T-helper 2 cell treated with Interferon-gamma antibody and Interleukin-4, amounts not matched to agents 5 μg/mL and 100 μg/mL, for 36 hours (primary cell): ENCODE measurements at regions not wholly inside any gene's neighbourhood (a gene's known extent, or its start where the extent isn't known, plus 50 kb on each side); places are given as distances from the start of the nearest gene placed in this dataset.

Source experiments
- DNase-seq: peaks from one replicate; pipeline ENCODE4 v3.0.0; 2021; ENCODE audit warnings: low spot score
- H3K27ac Mint-ChIP-seq: one replicate; pipeline ENCODE4 v1.8.0; 2021; ENCODE audit warnings: mild to moderate bottlenecking, mixed read lengths
- H3K27me3 Mint-ChIP-seq: one replicate; pipeline ENCODE4 v1.8.0; 2021; ENCODE audit warnings: low read depth, mixed read lengths
- H3K36me3 Mint-ChIP-seq: one replicate; pipeline ENCODE4 v1.8.0; 2021; ENCODE audit warnings: low read depth, mixed read lengths
- H3K4me1 Mint-ChIP-seq: one replicate; pipeline ENCODE4 v1.8.0; 2021; ENCODE audit warnings: low read depth, mixed read lengths
- H3K4me3 Mint-ChIP-seq: one replicate; pipeline ENCODE4 v1.8.0; 2022; ENCODE audit warnings: mild to moderate bottlenecking, moderate library complexity, mixed read lengths
- H3K9me3 Mint-ChIP-seq: one replicate; pipeline ENCODE4 v1.8.0; 2021; ENCODE audit warnings: mixed read lengths

DNA sequence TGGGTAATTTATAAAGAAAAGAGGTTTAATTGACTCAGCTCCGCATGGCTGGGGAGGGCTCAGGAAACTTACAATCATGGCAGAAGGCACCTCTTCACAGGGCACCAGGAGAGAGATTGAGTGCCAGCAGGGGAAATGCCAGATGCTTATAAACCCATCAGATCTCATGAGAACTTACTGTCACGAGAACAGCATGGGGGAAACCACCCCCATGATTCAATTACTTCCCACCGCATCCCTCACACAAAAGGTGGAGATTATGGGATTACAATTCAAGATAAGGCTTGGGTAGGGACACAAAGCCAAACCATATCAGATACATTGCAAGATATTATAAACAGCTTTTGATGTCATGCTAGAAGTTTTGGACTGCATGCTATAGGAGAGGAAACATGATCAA lies 204.3 kb downstream of the VEGFC start:
- no peaks in the 10 kb centered on the region for H3K36me3 Mint-ChIP-seq
- H3K4me3 Mint-ChIP-seq = no peak overlapping the region
- H3K27me3 Mint-ChIP-seq = no peaks in the 10 kb centered on the region
- no peaks in the 10 kb centered on the region for H3K4me1 Mint-ChIP-seq
- H3K27ac Mint-ChIP-seq = no peak overlapping the region
- H3K9me3 Mint-ChIP-seq = no peaks in the 10 kb centered on the region
- no peak for DNase-seq

DNA sequence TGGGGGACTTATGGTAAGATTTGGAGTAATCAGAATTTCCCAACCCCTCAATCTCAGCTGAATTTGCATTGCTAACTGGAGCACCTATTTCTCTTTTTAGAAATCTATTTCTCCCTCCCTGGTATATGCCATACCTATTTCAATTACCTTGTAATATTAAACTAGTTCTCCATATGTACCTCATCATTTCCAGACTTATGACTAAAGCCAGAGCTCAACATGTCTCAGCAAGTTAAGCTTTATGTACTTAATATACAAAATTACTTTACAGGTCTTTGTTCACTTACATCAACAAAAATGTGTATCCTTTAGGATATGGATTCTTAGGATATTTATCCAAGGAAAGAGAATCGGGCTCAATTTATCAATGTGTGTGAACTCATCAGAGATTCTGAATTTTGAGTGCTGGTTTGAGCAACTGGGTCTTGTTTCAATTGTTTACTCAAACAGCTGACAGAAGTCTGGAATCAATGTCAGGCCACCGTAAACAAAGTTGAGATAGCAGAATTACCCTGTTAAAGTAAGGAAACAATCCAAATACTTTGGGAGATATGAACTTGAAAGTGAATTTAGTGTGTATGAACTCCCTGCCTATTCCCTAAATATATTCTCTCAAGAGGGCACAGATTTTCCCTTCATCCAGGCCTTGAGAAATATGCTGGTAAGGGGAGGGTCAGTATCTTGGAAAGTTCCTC lies 199.6 kb downstream of the VEGFC start:
- Mint-ChIP-seq H3K4me3 (no peak overlapping the region), H3K27ac (no peak overlapping the region)

DNA sequence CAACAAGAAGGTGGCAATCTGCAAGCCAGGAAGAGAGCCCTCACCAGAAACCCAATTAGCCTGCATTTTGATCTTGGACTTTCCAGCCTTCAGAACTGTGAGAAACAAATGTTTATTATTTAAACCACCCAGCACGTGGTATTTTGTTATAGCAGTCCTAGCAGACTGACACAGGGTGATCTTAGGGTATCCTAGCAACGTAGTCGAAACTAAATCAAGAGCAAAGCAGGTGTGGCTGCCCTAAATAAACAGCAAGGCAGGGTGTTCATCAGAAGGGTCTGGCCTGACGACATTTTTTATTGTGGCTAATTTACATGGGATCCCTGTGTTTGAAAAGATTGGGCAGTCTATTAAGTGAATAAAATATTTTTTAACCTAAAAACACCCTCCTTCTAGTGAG lies 198.8 kb downstream of the VEGFC start:
- no peak for DNase-seq
- no peaks in the 10 kb centered on the region for H3K36me3 Mint-ChIP-seq
- H3K4me1 Mint-ChIP-seq = no peaks in the 10 kb centered on the region
- no peak overlapping the region for H3K27ac Mint-ChIP-seq
- H3K27me3 Mint-ChIP-seq = no peaks in the 10 kb centered on the region
- H3K9me3 Mint-ChIP-seq = no peaks in the 10 kb centered on the region
- no peak overlapping the region for H3K4me3 Mint-ChIP-seq

More for the DNA sequence above, 199.6 kb downstream of the VEGFC start:
- H3K27me3 Mint-ChIP-seq = no peaks in the 10 kb centered on the region
- no peaks in the 10 kb centered on the region for H3K4me1 Mint-ChIP-seq
- H3K9me3 Mint-ChIP-seq = no peaks in the 10 kb centered on the region
- no peak for DNase-seq
- H3K36me3 Mint-ChIP-seq = no peaks in the 10 kb centered on the region

DNA sequence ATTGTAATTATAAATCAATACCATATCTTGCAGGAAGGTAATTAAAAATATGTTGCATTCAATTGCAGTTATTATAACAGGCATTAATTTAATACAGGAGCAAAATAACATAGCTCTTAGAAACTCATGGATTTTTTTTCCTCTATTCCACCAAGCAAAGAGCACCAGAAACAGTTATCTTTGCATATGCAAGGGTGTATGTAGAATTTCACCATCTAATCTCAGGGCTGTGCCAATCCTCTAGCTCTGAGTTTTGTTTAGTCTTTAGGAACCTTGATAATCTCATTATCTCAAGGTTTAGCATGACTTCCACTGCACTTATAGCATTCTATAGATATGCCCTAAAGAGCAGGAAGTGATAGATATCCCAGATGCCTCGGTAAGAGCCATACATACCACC lies 197.5 kb downstream of the VEGFC start:
- Mint-ChIP-seq H3K27me3 (no peaks in the 10 kb centered on the region), H3K4me1 (no peaks in the 10 kb centered on the region), H3K36me3 (no peaks in the 10 kb centered on the region), H3K27ac (no peak overlapping the region), H3K4me3 (no peak overlapping the region), H3K9me3 (no peaks in the 10 kb centered on the region)
- DNase-seq = no peak

DNA sequence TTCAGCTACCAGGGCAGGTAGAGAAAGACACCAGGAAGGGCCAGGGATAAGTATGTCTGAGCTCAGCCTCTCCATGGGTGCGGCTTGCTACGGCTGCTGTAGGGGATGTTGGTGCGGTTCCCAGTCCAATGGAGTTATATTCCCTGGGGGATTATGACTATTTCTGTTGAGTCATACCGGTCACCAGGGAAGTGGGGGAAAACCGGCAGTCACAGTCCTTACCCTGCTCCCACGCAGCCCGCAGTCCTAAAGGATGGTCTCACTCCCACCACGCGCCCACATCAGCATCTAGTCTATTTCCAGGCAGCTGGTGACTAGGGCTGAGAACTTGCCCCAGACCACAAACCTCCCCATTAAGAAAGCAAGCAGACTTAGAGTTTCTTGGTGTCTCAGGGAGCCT lies 191.6 kb downstream of the VEGFC start:
- no peak overlapping the region for H3K27ac Mint-ChIP-seq
- H3K4me3 Mint-ChIP-seq = no peak overlapping the region
- H3K27me3 Mint-ChIP-seq = no peaks in the 10 kb centered on the region
- no peak for DNase-seq
- no peaks in the 10 kb centered on the region for H3K36me3 Mint-ChIP-seq
- H3K9me3 Mint-ChIP-seq = no peaks in the 10 kb centered on the region
- H3K4me1 Mint-ChIP-seq = no peaks in the 10 kb centered on the region

DNA sequence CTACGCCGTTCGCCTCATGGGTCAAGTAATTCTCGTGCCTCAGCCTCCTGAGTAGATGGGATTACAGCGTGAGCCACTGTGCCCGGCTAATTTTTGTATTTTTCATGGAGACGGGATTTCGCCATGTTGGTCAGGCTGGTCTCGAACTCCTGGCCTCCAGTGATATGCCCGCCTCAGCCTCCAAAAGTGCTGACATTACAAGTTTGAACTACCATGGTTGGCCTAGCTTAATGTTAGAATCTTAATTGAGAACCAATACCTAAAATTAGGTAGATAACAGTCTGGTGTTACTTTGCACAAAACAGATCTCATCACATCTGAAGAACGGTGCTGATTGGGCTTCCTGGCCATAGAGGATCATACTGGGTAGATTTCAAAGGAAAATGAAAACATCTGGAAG lies 184.9 kb downstream of the VEGFC start:
- H3K4me3 Mint-ChIP-seq = no peak overlapping the region
- H3K36me3 Mint-ChIP-seq = no peaks in the 10 kb centered on the region
- H3K4me1 Mint-ChIP-seq = no peaks in the 10 kb centered on the region
- no peaks in the 10 kb centered on the region for H3K27me3 Mint-ChIP-seq
- no peaks in the 10 kb centered on the region for H3K9me3 Mint-ChIP-seq
- DNase-seq = no peak
- H3K27ac Mint-ChIP-seq = no peak overlapping the region

DNA sequence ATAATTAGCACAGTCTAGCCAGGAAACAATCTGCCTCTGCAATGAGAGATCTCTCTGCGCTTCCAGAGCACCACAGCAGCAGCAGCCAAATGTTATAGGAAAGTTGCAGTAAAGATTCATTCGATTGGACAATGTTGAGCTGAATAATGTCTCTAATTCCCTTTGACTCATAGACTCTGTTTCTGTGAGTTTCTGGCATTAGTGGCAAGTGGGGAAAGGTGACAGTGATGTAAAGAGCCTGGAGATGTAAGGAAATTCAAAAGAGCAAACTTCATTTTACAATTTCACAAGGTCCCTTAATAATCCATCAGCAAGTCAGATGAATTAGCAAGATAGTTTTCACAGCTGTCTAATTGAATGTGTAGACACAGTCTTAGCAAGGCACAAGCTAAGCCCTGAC lies 184.4 kb downstream of the VEGFC start:
- no peaks in the 10 kb centered on the region for H3K36me3 Mint-ChIP-seq
- H3K27ac Mint-ChIP-seq = no peak overlapping the region
- no peak overlapping the region for H3K4me3 Mint-ChIP-seq
- no peak for DNase-seq
- no peaks in the 10 kb centered on the region for H3K27me3 Mint-ChIP-seq
- no peaks in the 10 kb centered on the region for H3K4me1 Mint-ChIP-seq
- no peaks in the 10 kb centered on the region for H3K9me3 Mint-ChIP-seq

DNA sequence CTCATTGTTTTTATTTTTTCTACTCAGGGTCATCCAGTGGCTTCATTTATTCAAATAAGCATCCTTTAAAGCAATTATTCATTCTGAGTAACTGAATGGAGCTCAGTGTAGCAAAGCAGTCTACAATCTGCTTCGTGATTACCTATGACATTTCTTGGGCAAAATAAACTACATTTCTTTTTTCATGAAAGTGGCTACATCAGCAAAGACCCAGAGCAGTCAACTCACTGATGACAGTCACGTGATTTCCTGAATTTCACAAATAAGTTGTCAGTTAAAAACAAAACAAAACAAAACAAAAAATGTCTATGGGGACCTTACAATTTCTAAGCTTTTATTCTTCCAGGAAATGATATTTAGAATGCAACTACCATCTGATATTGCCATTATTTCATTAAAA lies 182.1 kb downstream of the VEGFC start:
- Mint-ChIP-seq H3K36me3 (no peaks in the 10 kb centered on the region), H3K9me3 (no peaks in the 10 kb centered on the region), H3K27ac (no peak overlapping the region), H3K4me1 (no peaks in the 10 kb centered on the region), H3K4me3 (no peak overlapping the region), H3K27me3 (no peaks in the 10 kb centered on the region)
- DNase-seq = no peak

DNA sequence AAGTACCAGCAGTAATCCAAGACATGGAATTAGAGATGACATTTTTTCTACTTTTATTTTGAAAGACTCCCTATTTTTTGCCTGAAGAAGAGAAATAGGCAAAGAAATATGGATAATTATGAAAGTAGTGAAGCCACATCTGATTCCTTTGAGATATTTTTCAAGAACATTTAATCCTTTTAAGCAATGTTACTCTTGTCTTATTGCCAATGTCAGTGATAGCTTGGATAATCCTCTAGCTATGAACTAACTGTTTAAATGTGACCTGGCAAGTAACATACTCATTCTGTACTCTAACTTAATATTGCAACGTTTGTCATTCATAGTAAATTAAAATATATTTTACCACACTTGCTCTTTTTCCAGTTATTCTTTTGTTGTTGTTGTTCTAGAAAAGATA lies 181.3 kb downstream of the VEGFC start:
- no peaks in the 10 kb centered on the region for H3K9me3 Mint-ChIP-seq
- H3K27me3 Mint-ChIP-seq = no peaks in the 10 kb centered on the region
- H3K4me1 Mint-ChIP-seq = no peaks in the 10 kb centered on the region
- H3K36me3 Mint-ChIP-seq = no peaks in the 10 kb centered on the region
- H3K27ac Mint-ChIP-seq = no peak overlapping the region
- no peak for DNase-seq
- no peak overlapping the region for H3K4me3 Mint-ChIP-seq

DNA sequence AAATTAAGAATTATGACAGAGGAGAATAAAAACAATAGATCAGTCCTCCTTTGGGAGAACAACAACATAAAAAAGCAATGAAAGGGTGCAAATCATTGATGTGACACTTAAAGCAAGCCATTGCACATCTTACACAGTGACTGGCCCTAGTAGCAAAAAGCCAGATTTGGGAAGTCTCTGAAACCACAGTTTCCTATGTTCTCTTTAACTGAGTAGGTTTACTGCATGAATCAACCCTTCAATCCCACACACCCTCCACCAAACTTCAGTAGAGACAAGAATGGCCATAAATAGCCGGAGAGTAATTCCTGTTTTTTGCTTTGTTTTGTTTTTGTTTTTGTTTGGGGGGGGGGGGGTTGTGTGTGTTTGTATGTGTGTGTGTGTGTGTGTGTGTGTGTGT lies 180.8 kb downstream of the VEGFC start:
- H3K4me1 Mint-ChIP-seq = no peaks in the 10 kb centered on the region
- H3K36me3 Mint-ChIP-seq = no peaks in the 10 kb centered on the region
- no peak overlapping the region for H3K27ac Mint-ChIP-seq
- H3K9me3 Mint-ChIP-seq = no peaks in the 10 kb centered on the region
- no peak overlapping the region for H3K4me3 Mint-ChIP-seq
- no peaks in the 10 kb centered on the region for H3K27me3 Mint-ChIP-seq
- no peak for DNase-seq

DNA sequence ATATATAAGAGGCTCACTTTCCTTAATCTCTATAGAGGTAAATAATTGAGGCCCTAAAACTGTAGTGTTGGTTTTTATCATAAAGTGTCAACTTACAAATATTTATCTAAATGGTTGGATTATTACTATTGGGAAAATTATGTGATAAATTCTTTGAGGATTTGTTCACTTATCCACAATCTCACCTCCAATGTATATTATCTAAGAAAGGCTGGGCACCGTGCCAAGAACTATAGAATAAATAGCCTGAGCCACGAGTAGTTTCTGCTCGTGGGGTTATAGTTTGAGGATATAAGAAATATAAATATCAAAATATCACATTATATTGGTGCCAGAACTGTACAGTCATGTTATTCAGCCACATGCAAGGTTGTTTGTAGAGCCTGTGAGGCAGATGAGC lies 177.9 kb downstream of the VEGFC start:
- H3K4me1 Mint-ChIP-seq = no peaks in the 10 kb centered on the region
- H3K36me3 Mint-ChIP-seq = no peaks in the 10 kb centered on the region
- H3K9me3 Mint-ChIP-seq = no peaks in the 10 kb centered on the region
- H3K27ac Mint-ChIP-seq = no peak overlapping the region
- H3K27me3 Mint-ChIP-seq = no peaks in the 10 kb centered on the region
- DNase-seq = no peak
- no peak overlapping the region for H3K4me3 Mint-ChIP-seq

DNA sequence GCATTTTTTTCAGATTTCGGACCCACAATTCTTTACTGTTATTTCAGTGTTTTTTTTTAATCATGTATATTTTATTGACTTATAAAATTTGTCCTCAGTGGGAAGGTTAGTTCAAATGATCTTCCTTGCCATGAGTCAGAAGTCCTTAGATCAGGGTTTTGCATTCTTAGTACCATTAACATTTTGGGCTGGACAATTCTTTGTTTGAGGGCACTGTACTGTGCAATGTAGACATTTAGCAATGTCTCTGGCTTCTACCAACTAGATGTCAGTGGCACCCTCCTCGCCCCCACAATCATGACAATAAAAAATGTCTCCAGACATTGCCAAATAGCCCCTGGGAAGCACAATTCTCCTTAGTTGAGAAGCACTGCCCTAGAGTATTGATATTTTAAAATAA lies 176.6 kb downstream of the VEGFC start:
- no peak for DNase-seq
- Mint-ChIP-seq H3K27ac (no peak overlapping the region), H3K36me3 (no peaks in the 10 kb centered on the region), H3K4me1 (no peaks in the 10 kb centered on the region), H3K27me3 (no peaks in the 10 kb centered on the region), H3K9me3 (no peaks in the 10 kb centered on the region), H3K4me3 (no peak overlapping the region)

DNA sequence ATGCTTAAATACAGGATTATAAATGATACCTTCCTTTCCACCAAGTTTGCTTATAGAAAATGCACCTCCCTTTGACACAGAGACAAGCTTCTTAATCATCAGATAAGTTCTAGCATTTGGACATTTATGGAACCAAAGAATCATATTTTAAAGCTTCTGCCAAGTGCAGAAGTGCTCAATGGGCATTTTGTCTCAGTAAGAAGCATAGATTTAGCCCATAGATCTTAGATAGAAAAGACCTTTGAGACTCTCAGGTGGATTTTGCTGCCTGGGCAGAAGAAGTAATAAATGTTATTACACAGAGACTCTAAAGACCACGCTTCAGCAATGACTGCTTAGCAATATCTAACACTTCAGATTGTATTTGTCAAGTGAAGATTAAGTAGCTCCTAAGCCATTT lies 174.6 kb downstream of the VEGFC start:
- H3K4me1 Mint-ChIP-seq = no peaks in the 10 kb centered on the region
- H3K4me3 Mint-ChIP-seq = no peak overlapping the region
- DNase-seq = no peak
- no peaks in the 10 kb centered on the region for H3K36me3 Mint-ChIP-seq
- H3K9me3 Mint-ChIP-seq = no peaks in the 10 kb centered on the region
- no peak overlapping the region for H3K27ac Mint-ChIP-seq
- no peaks in the 10 kb centered on the region for H3K27me3 Mint-ChIP-seq

DNA sequence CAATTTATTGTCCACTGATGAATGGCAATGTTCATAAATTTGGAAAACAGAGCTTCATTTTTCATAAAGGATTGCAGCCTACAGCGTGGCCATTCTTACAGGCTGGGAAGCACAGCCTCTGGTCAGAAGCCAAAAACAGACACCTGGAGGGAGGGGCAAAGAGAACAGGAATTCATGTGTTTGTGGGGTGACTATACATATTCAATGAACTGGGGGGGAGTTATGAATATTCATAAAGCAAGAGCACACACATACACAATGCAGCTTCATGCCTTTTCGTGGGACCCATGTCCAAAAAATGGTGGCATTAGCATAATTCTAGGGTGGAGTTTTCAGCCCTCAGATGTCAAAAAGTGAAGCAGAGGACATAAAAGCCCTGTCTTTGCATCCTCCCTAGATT lies 173.3 kb downstream of the VEGFC start:
- Mint-ChIP-seq H3K27ac (no peak overlapping the region), H3K36me3 (no peaks in the 10 kb centered on the region), H3K9me3 (no peaks in the 10 kb centered on the region), H3K4me1 (no peaks in the 10 kb centered on the region), H3K4me3 (no peak overlapping the region), H3K27me3 (no peaks in the 10 kb centered on the region)
- no peak for DNase-seq

DNA sequence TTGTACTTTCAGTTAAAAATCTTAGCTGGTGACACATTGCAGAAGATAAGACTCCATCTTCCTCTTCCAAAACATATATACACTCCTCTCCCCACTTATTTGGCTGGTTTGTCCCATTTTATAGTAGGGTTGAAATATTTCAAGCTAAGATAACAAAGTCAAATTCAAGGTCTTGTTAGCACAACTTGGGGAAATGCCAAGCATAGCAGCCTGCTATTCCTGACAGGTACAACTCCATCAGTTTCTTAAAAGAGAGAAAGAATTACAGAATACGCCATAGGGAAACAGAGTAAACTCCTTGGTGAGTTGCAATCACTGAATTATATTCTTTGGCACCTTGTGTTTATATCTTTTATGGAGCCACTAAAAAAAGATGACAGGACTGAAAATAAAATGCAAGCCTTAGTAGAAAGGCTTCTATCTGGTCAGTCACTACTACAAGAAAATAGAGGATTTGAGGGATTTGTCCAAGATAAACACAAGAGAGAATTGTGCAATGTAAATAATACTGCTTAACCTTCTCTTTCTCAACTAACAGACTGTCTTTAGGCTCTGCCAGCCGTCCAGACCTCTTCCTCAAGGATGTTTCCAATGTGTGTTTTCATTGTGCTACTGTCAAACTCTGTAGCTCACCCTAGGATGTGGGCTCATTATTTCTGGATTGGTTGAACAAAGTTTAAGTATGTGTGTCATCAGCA lies 170.3 kb downstream of the VEGFC start:
- no peaks in the 10 kb centered on the region for H3K9me3 Mint-ChIP-seq
- no peaks in the 10 kb centered on the region for H3K27me3 Mint-ChIP-seq
- H3K36me3 Mint-ChIP-seq = no peaks in the 10 kb centered on the region
- H3K4me3 Mint-ChIP-seq = no peak overlapping the region
- no peak overlapping the region for H3K27ac Mint-ChIP-seq
- H3K4me1 Mint-ChIP-seq = no peaks in the 10 kb centered on the region
- no peak for DNase-seq
